ENCODE measurements at regions not wholly inside any gene's neighbourhood (a gene's known extent, or its start where the extent isn't known, plus 50 kb on each side); places are given as distances from the start of the nearest gene placed in this dataset.

GRCh38 chr6:99745651-99746050 lies 139.0 kb downstream of the PRDM13 start:
- H3K4me2 ChIP-seq (ENCODE audit: low read depth, low read length, poor library complexity, severe bottlenecking), result no peak overlapping the region
- no peaks in the 10 kb centered on the region for H3K36me3 ChIP-seq (ENCODE audit: low read length)
- H3K9ac ChIP-seq (ENCODE audit: low read length), result no peak overlapping the region
- H3K79me2 ChIP-seq (ENCODE audit: insufficient read depth, low read length), result no peaks in the 10 kb centered on the region
- TF ChIP-seq CTCF (IDR thresholded peaks at IDR 0.05; ENCODE audit: insufficient read depth, low read length, poor library complexity, severe bottlenecking), result no peak
- no peak for TF ChIP-seq EZH2phosphoT487 (conservative IDR thresholded peaks at IDR 0.05; ENCODE audit: low read length)
- H3K9me3 ChIP-seq (ENCODE audit: insufficient read depth, low read length), result no peaks in the 10 kb centered on the region
- H3K9me2 ChIP-seq (replicated peaks; ENCODE audit: insufficient read depth, low read length), result no peaks in the 10 kb centered on the region
- H2AFZ ChIP-seq (ENCODE audit: low read depth, low read length, severe bottlenecking), result no peak overlapping the region
- H3K4me3 ChIP-seq (ENCODE audit: insufficient read depth, low read length, poor library complexity, severe bottlenecking), result no peak overlapping the region
- H3K27me3 ChIP-seq (ENCODE audit: low read length), result no peaks in the 10 kb centered on the region
- no peaks in the 10 kb centered on the region for H4K20me1 ChIP-seq (ENCODE audit: low read depth, low read length)
- H3K27ac ChIP-seq (ENCODE audit: low read depth, low read length), result no peak overlapping the region
- H3F3A ChIP-seq (ENCODE audit: insufficient read depth), result no peaks in the 10 kb centered on the region

- H3K4me2 ChIP-seq (ENCODE audit: low read depth, low read length, poor library complexity, severe bottlenecking), result no peak overlapping the region
- H3K9me2 ChIP-seq (replicated peaks; ENCODE audit: insufficient read depth, low read length), result no peaks in the 10 kb centered on the region
- no peaks in the 10 kb centered on the region for H3K27me3 ChIP-seq (ENCODE audit: low read length)
- H3K79me2 ChIP-seq (ENCODE audit: insufficient read depth, low read length), result no peaks in the 10 kb centered on the region
- no peak overlapping the region for H3K4me3 ChIP-seq (ENCODE audit: insufficient read depth, low read length, poor library complexity, severe bottlenecking)
- H3F3A ChIP-seq (ENCODE audit: insufficient read depth), result no peaks in the 10 kb centered on the region
- TF ChIP-seq EZH2phosphoT487 (conservative IDR thresholded peaks at IDR 0.05; ENCODE audit: low read length), result no peak
- peak; percentile 58 for TF ChIP-seq CTCF (IDR thresholded peaks at IDR 0.05; ENCODE audit: insufficient read depth, low read length, poor library complexity, severe bottlenecking)
- no peaks in the 10 kb centered on the region for H4K20me1 ChIP-seq (ENCODE audit: low read depth, low read length)
- no peak overlapping the region for H3K27ac ChIP-seq (ENCODE audit: low read depth, low read length)
- H3K36me3 ChIP-seq (ENCODE audit: low read length), result no peaks in the 10 kb centered on the region
- H3K9me3 ChIP-seq (ENCODE audit: insufficient read depth, low read length), result no peaks in the 10 kb centered on the region
- H3K9ac ChIP-seq (ENCODE audit: low read length), result no peak overlapping the region
- no peak overlapping the region for H2AFZ ChIP-seq (ENCODE audit: low read depth, low read length, severe bottlenecking)
These were observed 139.7 kb downstream of the PRDM13 start for GRCh38 chr6:99746261-99746895.

- Histone ChIP-seq H3K9me3 (ENCODE audit: insufficient read depth, low read length) (no peaks in the 10 kb centered on the region), H4K20me1 (ENCODE audit: low read depth, low read length) (no peaks in the 10 kb centered on the region), H3K36me3 (ENCODE audit: low read length) (no peaks in the 10 kb centered on the region), H3K27me3 (ENCODE audit: low read length) (no peaks in the 10 kb centered on the region), H3K9ac (ENCODE audit: low read length) (no peak overlapping the region), H3K4me3 (ENCODE audit: insufficient read depth, low read length, poor library complexity, severe bottlenecking) (no peak overlapping the region), H3K9me2 (replicated peaks; ENCODE audit: insufficient read depth, low read length) (no peaks in the 10 kb centered on the region), H3K79me2 (ENCODE audit: insufficient read depth, low read length) (no peaks in the 10 kb centered on the region), H3K4me2 (ENCODE audit: low read depth, low read length, poor library complexity, severe bottlenecking) (no peak overlapping the region), H3K27ac (ENCODE audit: low read depth, low read length) (no peak overlapping the region), H3F3A (ENCODE audit: insufficient read depth) (no peaks in the 10 kb centered on the region), H2AFZ (ENCODE audit: low read depth, low read length, severe bottlenecking) (no peak overlapping the region)
- no peak for TF ChIP-seq CTCF (IDR thresholded peaks at IDR 0.05; ENCODE audit: insufficient read depth, low read length, poor library complexity, severe bottlenecking)
- TF ChIP-seq EZH2phosphoT487 (conservative IDR thresholded peaks at IDR 0.05; ENCODE audit: low read length), result no peak
These were observed 155.1 kb downstream of the PRDM13 start for GRCh38 chr6:99761711-99762110.

Measured in SU-DHL-6 (cell line).